GM23338 (cell line): ENCODE measurements at regions not wholly inside any gene's neighbourhood (a gene's known extent, or its start where the extent isn't known, plus 50 kb on each side); places are given as distances from the start of the nearest gene placed in this dataset.

Experiments used
- JUNB ChIP-seq: IDR thresholded peaks from one replicate; pipeline ENCODE4 v1.6.1; 2016; ENCODE audit warnings: antibody characterized with exemption; ENCODE audit not compliant: unreplicated experiment
- REST ChIP-seq: IDR thresholded peaks from one replicate; pipeline ENCODE4 v1.6.1; 2018; ENCODE audit warnings: antibody characterized with exemption; ENCODE audit not compliant: unreplicated experiment

GRCh38 chr13:69601661-69602060, 506.0 kb upstream of the ATXN8OS start:
- no peak for TF ChIP-seq REST
- no peak for TF ChIP-seq JUNB
